Skin epidermis (tissue), 12 donors: ENCODE measurements at regions not wholly inside any gene's neighbourhood (a gene's known extent, or its start where the extent isn't known, plus 50 kb on each side); places are given as distances from the start of the nearest gene placed in this dataset.

Experiments
- H3K27ac ChIP-seq, 21 experiments: fragments of 200-600 bp; sonication (generic) in 11 of 21; one replicate each; pipeline ENCODE4 v1.5.0; 2020; ENCODE audit warnings: mild to moderate bottlenecking in 3 of 21, inconsistent platforms in 2 of 21, moderate library complexity in 2 of 21
- H3K4me3 ChIP-seq, 7 experiments: fragments of 200-600 bp; sonication (generic) in 2 of 7; one replicate each; pipeline ENCODE4 v1.5.0; 2020; ENCODE audit warnings: inconsistent platforms in 2 of 7, mild to moderate bottlenecking in 2 of 7, moderate library complexity in 1 of 7

DNA sequence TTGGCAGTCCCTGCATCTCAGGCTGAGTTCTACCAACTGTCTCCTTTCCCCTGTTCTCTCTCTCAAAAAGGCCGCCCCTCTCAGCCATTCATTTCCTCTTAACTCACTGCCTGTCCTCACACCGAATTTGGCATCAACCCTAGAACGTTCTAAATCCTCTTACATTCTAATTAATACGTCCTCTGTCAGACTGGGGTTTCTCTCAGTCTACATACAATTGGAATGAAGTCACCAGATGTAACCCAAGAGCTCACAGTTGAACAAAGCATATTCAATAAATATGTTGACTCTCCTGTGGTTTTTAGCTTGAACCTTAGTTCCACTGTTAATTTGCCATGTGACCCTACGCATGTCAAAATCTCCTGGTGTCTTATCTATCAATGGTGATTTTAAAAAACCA is 269.6 kb downstream of the CLIC5 start:
- H3K4me3 ChIP-seq = no peak overlapping the region
- no peak overlapping the region for H3K27ac ChIP-seq

DNA sequence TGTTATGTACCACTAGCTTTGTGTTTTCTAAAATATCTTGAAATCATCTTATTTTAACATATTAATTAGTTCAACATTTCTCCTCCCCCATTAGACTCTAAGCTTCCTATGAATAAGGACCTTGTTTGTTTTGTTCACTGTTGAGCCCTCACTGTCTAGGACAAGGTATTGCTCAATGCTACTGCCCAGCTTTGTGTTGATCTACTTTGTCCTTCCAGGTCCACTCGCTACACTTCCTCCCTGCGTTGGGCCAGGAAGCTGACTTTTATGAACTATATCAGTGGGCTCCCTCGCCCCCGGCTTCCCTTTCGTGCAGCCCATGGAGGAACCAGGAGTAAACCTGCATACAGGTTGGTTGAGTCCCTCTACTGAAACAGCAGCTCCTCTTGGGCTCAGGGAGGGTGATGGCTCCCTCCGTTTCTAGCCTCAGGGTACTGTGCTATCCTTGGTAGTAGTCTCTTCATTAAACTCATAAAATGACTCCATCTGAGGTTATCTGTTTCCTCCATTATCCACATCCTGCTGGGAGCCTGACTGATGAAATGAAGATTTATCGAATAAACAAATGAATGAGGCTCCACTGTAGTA is 272.5 kb downstream of the CLIC5 start:
- Histone ChIP-seq H3K27ac (peak overlapping the region in 3 of 21 experiments; percentile 7 to 69 (median 27)), H3K4me3 (no peak overlapping the region)

DNA sequence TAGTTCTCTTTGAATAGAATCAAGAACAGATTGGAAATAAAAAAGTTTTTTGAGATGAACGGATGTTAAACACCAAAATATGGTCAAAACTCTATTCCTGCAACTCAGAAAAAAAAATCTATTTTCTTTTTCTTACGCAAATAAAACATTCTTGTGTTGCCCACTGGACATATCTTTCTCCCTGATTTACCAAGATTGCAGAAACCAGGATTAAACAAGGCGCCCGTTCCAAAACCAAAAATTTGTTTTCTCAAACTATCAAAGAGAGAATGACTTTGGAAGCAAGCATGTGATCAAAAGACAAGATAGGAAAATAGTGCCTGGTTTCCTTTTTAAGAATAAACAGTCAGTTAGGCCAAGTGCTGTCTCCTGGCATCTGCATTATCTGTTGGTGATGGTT is 273.1 kb downstream of the CLIC5 start:
- H3K27ac ChIP-seq = peak overlapping the region in 4 of 21 experiments; percentile 27 to 69 (median 48)

DNA sequence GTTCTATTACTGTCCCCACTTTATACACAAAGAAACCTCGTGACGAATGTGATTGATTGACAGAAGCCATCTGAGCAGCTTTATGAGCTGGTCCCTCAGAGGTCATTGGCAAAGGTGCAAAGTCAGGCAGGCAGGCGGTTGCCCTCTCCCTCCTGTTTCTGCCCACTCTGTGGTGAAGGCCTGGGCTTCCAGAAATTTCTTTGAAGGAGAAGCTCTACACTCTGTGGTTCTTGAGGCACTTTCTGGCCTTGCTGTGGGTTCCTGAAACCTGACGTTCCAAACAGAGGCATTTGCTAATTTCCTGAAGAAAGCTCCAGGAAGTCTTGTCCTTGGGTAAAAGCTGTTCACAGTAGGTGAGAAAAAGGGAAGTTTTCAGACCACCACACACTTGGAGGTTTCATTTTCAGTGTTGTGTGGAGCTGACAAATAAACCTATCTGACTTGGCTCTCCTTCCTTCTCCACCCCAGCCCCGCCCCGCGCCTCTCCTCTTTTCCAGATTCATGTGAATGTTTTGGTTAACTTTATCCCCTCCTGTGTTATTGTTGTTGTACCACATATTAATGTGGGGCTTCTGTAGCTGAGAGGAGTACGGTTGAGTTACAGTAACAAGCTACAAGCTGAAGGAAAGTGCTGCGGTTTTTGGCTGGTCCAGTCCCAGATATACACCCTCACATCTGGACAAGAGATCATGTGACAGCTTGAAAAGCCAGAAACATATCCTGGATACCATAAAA is 274.1 kb downstream of the CLIC5 start:
- Histone ChIP-seq H3K27ac (peak overlapping the region in 15 of 21 experiments; percentile 10 to 76 (median 28)), H3K4me3 (no peak overlapping the region)

More for the DNA sequence above, 273.1 kb downstream of the CLIC5 start:
- H3K4me3 ChIP-seq = no peak overlapping the region

DNA sequence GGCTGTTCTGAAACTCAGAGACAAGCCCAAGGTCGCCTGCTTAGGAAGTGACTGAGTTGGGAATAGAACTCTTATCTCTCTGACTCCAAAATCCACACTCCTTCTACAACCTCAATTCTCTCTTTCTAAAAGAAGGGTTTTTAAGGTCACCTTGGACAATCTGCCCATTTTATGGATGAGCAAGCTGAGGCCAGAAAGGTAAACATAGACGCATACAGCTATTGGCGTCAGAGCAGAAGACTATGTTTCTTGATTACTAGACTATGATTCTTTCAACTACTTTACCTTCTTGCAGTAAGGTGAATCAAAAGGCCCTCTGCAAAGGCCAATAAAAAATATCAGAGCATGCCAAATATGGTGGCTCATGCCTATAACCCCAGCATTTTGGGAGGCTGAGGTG is 276.6 kb downstream of the CLIC5 start:
- no peak overlapping the region for H3K4me3 ChIP-seq
- no peak overlapping the region for H3K27ac ChIP-seq

DNA sequence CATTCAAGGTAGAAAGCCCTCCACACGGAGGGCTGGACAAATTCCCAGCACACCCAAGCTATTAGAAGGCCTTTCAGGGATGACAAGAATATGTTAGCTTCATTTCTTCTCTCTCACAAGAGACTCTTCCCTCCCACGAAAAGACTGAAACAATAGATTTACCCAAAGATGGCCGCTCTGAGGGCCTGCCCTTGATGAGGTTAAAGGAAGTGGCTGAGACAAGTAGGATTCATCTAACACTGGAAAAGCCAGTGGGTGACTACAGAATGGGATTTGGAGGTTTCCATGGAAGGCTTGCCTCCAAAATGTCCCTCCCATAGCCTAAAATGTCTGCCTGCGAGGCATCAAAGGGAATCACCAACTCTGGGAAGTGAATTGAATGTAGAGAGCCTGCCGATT is 277.6 kb downstream of the CLIC5 start:
- Histone ChIP-seq H3K27ac (no peak overlapping the region), H3K4me3 (no peak overlapping the region)

DNA sequence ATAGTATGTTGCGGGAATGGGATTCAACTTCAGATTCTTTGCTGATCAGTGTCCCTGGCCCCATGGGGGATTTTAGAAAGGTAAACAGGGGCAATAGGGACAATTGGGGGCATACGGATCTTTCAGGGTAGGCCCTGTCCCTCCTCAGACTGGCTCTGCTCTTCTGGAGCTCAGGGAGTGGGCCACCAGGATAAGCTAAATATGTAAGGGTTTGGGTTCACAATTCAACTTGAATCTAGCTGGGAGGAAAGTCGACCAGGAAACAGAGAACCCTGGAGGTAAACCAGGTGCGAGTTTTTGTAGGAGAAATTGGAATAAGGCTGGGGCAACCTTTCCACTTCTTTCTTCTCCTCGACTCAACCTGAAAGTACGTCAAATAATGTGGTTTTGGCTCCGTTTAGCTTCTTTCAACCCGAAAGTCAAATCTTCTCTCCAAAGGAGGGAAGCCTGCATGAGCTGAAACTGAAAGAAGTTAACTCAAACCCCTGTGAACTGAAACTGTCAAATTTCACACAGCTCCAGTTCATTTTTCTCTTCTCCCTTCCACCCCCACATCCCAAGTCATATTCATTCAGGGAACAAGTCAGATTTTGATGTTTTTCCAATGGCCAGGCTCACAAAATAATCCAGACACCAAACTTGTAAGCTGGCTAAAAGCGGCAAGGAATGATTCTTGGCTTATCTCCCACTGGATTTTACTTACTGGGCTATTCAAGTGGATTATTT is 278.2 kb downstream of the CLIC5 start:
- Histone ChIP-seq H3K4me3 (no peak overlapping the region), H3K27ac (no peak overlapping the region)

DNA sequence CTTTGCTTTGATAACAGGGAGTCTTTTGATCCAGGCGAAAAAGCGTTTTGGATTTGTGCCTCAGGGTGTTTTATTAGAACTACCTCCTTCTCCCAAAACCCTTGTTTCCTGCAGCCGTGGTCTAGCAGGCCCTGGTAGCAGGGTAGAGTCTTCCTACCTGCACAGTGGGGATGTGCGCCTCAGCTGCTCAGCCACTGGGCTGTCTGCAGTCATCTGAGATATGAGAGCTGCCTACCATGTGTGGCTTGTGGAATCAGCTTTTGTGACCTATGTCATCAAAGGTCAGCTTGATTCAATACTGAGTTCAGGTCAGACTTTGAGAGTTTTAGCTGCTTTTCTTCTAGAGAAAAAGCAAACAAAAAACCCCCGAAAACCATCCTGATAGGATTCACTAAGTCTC is 279.5 kb downstream of the CLIC5 start:
- H3K4me3 ChIP-seq = no peak overlapping the region
- H3K27ac ChIP-seq = no peak overlapping the region

DNA sequence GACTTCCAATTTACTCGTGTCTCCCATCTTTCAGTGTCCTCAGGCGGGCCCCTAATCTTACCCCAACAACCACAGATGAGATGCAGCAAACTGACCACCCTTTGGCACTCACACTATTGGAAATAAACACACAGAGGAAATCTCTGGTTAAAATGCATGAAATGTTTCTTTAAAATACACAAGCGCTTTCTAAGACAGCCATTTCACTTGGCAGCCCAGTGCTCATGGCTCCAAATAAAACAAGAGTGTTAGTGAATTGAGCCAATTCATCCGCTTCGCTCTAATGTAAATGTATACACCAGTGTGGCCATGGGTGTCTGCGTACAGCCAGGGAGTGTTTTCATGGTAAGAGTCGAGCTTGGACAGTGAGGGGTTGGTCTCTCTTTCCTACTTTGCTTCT is 282.9 kb downstream of the CLIC5 start:
- Histone ChIP-seq H3K4me3 (no peak overlapping the region), H3K27ac (no peak overlapping the region)

DNA sequence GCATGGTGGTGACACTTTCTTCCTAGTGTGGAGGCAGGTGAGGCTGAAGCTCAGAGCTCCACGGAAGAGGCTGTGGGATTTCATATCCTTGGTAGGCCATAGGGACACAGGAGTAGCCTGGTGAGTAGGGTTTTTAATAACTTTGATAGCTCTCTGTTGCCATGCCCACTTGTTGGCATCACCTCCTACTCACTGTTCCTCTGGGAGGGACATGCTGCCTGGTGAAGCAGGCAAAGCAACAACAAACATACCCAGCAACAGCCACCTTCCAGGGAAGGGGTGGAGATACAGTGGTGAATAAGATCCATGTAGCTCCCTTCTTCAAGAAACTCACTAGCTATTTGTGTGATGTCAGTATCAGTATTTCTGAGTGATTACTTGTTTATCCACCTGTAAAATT is 285.4 kb downstream of the CLIC5 start:
- H3K4me3 ChIP-seq = no peak overlapping the region
- no peak overlapping the region for H3K27ac ChIP-seq

DNA sequence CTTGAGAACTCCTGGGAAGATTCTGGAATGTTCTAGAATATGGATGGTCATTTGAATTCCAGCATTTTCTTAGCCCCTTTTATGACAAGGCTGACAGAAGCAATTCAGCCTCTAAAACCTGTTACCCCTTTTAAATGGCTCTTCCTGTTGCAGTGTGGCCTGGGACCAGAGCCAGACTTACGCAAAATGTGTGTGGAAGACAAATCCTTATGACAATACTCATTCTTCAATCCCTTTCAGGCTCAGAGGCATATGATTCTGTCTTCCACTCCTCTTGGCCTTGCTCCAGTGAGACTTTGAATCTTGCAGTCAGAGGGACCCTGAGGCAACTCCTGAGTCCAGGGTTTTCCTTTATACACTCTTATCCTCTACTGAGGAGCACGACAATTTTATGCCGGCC is 287.0 kb downstream of the CLIC5 start:
- Histone ChIP-seq H3K27ac (no peak overlapping the region), H3K4me3 (no peak overlapping the region)

DNA sequence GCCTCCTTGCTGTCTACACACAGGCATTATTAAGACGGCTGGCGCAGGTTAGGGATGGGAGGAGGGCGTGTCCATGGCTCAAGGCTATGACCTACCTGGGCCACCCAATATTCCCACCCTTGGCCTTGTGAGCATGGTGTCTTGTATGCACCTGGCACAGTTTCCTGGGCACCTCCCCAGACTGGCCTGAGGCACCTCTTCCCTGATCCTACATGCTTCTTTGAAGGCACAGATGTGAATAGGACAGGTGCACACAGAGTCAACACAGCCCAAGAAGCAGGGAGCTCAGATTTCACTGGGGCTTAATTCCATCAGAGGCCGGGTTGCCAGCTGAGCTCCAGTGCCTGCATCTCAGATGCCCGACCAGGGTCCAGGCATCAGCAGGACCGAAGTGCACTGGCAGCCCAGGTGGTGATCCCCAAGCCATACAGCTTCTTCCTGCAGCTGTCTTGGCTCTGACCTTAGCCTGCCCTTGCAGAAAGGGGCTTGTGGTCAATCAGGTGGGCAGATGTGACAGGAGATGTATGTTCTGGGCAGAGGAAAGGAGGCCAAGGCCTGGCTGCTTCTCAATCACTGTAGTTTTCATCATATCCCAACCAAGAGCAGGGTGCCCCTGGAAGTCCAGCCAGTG is 287.7 kb downstream of the CLIC5 start:
- Histone ChIP-seq H3K4me3 (no peak overlapping the region), H3K27ac (no peak overlapping the region)

DNA sequence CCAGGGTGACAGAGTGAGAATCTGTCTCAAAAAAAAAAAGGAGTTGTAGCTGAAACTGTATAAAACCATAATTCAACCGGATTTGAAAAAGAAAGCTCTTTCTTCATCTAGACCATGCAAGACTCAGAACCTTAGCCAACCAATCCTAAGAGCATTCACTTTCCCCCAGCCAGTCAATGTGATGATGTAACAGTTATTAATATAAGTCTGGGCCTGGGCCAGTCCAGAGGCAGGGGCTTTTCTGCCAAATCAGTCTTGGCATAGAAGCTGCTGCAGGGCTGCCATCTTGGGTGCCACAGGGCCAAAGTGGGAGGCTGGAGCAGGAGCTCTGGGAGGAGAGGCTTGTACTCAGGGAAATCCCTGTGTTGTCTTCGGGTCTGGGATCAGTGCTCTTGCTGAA is 288.4 kb downstream of the CLIC5 start:
- Histone ChIP-seq H3K4me3 (no peak overlapping the region), H3K27ac (no peak overlapping the region)

DNA sequence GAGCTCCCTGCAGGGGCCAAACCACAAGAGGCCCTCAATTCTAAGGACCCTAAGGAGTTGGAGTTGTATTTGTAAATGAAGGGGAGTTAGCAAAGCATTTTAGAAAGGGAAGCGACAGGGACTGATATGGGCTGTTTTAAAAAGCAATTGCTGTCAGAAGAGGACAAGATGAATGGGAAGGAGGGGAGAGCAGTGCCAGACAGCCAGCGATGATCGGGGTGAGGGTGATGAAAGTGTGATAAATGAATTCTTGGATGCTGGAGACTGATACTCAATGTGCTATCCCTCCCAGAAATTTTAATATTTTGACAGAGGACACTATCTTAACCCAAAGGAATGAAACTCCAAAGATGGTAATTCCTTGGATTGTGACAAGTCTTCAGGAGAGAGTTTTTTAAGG is 289.2 kb downstream of the CLIC5 start:
- H3K4me3 ChIP-seq = no peak overlapping the region

DNA sequence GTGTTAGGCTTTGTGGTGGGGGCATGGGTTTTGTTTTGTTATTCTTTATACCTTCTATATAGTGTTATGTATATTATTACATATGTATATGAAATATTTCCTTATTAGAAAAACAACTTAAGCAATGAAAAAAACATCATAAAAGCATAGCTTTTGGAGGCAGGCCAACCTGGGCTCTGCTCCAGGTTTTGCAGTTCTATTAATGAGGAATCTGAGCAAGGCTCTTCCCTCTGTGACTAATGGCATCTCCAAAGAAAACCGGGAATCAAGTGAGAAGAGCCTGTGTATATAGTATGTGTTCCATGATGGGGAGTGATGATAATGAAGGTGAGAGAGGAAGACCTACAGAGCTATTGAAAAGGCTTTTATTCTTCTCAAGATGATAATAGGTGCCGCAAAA is 291.1 kb downstream of the CLIC5 start:
- Histone ChIP-seq H3K4me3 (no peak overlapping the region), H3K27ac (no peak overlapping the region)

More for the DNA sequence above, 289.2 kb downstream of the CLIC5 start:
- no peak overlapping the region for H3K27ac ChIP-seq

DNA sequence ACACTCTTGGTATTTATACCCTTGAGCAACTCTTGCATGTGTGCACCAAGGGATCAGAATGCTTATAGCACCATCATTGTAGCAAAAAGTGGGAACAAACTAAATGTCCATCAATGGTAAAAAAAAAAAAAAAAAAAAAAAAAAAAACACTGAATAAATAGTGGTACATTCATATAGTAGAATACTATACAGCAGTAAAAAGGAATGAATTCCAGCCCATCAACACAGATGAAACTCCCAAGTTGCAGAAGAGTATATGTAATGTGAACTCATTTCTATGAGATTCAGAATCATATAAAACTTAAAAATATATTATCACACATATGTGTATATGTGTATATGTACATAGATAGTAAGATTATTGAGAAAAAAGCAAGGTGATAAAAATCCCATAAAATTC is 291.6 kb downstream of the CLIC5 start:
- no peak overlapping the region for H3K27ac ChIP-seq
- H3K4me3 ChIP-seq = no peak overlapping the region

DNA sequence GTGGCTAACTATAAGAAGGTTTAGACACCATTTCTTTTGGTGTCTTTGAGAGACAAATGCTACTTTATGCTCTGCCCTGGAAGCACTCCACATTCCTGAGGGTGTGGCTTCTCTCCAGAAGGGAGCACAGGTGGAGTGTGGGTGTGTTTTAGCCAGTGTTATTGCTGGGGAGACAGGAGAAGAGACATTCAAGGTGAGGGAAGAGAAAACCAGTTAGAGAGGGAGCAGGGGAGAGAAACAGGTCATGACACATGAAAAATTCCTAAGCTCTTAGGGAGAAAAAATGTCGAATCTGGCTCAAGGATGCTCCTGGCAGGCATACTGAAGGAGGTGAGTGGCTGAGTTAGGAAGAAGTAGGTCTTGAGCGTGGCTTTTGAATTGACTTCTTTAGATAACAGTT is 292.8 kb downstream of the CLIC5 start:
- Histone ChIP-seq H3K4me3 (no peak overlapping the region), H3K27ac (no peak overlapping the region)

DNA sequence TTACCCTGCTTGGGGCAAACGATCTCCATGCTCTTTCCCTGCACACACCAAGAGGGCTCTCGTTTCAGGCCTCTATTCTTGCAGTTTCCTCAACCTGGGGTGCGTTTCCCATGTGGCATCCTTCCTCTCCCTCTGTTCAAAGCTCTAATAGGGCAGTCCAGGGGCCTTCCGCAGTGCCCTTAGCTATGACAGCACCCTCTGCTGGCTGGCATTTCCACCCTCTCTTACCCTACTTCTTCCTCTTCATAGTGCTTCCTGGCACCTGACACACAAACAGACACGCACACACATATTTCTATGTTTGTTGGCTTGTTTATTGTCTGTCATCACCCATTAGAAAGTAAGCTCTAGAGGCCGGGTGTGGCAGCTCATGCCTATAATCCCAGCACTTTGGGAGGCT is 294.0 kb downstream of the CLIC5 start:
- Histone ChIP-seq H3K4me3 (no peak overlapping the region), H3K27ac (no peak overlapping the region)

DNA sequence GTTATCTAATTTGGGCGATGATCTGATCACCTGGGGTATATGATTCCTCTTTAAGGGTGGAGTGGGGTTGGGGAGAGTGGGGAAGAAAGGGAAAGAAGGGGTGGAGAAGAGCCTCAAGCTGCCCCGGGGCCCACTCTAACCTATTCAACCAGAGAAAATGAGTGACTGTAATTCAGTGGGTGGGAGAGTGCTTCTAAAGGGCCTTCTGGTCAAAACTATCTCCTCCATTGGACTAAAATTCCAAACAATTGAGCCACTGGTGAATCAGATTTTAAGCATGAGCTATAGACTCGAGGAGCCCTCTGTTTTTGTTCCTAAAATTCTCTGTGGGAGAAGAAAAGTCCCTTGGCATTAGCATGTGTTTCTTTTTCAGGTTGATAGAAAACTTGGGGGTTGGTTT is 296.8 kb downstream of the CLIC5 start:
- H3K27ac ChIP-seq = peak overlapping the region in 1 of 21 experiments; percentile 45
- H3K4me3 ChIP-seq = no peak overlapping the region

DNA sequence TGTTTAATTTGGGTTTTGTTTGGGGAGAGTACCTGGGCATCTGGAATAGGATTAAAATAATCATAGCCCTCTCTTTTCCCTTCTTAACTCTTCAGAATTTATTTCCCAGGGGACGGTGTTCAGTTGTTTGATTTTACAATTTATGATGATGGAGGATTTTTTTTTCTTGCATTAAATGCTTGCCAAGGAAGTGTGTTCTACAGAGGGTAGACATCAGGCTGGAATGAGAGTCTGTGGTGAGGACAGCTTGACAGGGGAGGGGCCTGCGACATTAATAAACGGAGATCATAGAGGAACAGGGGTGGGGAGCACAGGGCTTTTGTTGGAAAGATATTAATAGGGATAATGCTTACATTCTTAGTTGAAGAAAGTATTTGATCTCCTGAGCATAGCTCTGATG is 297.5 kb downstream of the CLIC5 start:
- H3K4me3 ChIP-seq = no peak overlapping the region
- H3K27ac ChIP-seq = no peak overlapping the region

DNA sequence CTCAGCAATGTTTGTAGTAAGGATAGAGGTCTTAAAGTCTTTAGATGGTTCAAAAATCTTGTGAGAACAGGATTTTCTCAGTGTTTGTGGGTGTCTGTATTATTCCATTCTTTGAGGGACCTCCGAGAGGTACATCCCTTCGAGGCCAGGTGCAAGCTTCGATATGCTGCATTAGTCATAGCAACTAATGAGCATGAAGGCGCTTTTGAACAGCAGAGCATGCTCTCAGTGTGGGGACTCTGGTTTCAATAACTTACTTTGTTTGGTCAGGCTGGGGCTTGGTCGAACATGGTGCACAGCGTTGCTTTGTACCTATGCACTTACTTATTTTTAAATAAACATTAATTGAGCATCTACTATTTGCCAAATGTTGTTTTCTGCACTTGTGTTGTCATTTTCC is 297.9 kb downstream of the CLIC5 start:
- Histone ChIP-seq H3K27ac (no peak overlapping the region), H3K4me3 (no peak overlapping the region)
